ENCODE measurements at regions not wholly inside any gene's neighbourhood (a gene's known extent, or its start where the extent isn't known, plus 50 kb on each side); places are given as distances from the start of the nearest gene placed in this dataset.

DNA sequence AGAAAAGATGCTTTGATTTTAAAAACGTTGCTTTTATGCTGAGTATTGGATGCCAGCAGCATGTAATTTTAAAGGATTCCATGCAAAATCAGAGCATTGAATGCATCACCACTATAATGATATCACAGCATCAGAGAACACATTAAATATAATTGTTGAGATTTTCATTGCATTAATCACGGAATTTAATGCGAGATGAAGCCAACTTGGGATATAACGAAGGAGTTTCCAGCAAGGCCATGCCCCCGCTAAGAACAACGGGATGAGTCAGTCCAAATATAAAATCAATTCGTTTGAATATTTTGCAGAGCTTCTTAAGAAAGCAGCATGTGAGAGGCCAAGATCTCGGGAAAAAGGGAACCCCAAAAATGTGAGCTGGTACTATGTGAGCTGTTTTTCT lies 423.4 kb upstream of the CHRM3 start:
- Histone ChIP-seq H3K36me3 (no peaks in the 10 kb centered on the region), H3K9me3 (no peaks in the 10 kb centered on the region), H3K27me3 (no peaks in the 10 kb centered on the region), H3K4me1 (no peaks in the 10 kb centered on the region), H3K4me3 (replicated peaks in 1 of 3) (no peak overlapping the region), H3K27ac (no peak overlapping the region)
- intact Hi-C loops (cut with DNase I) = no loop called here
- WGBS, 2 donors = 90 to 92% methylated on average over 8 of the region's 8 CpGs
- TF ChIP-seq POLR2A (IDR thresholded peaks at IDR 0.05) = no peak
- TF ChIP-seq, protein P1, sequence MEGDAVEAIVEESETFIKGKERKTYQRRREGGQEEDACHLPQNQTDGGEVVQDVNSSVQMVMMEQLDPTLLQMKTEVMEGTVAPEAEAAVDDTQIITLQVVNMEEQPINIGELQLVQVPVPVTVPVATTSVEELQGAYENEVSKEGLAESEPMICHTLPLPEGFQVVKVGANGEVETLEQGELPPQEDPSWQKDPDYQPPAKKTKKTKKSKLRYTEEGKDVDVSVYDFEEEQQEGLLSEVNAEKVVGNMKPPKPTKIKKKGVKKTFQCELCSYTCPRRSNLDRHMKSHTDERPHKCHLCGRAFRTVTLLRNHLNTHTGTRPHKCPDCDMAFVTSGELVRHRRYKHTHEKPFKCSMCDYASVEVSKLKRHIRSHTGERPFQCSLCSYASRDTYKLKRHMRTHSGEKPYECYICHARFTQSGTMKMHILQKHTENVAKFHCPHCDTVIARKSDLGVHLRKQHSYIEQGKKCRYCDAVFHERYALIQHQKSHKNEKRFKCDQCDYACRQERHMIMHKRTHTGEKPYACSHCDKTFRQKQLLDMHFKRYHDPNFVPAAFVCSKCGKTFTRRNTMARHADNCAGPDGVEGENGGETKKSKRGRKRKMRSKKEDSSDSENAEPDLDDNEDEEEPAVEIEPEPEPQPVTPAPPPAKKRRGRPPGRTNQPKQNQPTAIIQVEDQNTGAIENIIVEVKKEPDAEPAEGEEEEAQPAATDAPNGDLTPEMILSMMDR (IDR thresholded peaks at IDR 0.05) = no peak
- DNase-seq = no peak

DNA sequence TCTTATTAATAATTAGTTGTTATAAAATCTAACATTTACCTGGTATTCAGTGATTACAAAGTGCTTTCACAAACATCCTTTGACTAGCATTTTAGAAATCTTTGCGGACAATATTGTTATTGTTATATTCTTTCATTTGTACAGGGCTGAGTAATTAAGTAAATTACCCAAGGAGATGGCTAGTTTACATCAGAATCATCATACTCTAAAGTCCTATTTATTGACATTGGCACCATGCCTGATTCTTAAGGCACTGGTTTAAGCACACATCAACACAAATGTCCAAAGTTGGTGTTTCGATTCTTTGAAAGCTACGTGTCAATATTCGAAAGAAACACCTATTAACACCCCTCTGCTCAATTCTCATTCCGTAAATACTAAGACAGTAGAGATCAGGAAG lies 424.6 kb upstream of the CHRM3 start:
- WGBS, 2 donors = 73% methylated on average over 5 of the region's 5 CpGs
- Histone ChIP-seq H3K4me3 (replicated peaks in 1 of 3) (no peak overlapping the region), H3K9me3 (no peaks in the 10 kb centered on the region), H3K36me3 (no peaks in the 10 kb centered on the region), H3K27ac (no peak overlapping the region), H3K4me1 (no peaks in the 10 kb centered on the region), H3K27me3 (no peaks in the 10 kb centered on the region)
- TF ChIP-seq POLR2A (IDR thresholded peaks at IDR 0.05) = no peak
- TF ChIP-seq, protein P1 (IDR thresholded peaks at IDR 0.05) = no peak
- no peak for DNase-seq
- intact Hi-C loops (cut with DNase I) = no loop called here

DNA sequence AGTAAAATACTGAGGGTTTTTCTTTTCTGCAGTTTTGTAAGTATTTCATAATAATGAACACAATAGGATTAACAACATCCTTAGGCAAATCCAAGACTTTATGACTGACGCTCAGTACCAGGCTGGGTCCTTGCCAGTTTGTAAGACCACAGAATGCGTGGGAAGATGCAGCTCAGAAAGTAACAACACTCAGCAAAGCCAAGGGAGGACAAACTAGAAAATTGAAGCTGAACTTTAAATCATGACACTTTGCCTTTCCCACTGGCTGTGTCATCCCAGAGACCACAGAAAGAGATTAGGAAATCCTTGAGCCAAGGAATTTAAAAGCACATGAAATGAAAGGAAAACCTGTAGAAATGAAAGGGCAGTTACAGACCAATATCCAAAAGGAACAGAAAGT lies 426.3 kb upstream of the CHRM3 start:
- DNase-seq = no peak
- no peaks in the 10 kb centered on the region for H3K4me1 ChIP-seq
- H3K27me3 ChIP-seq = no peaks in the 10 kb centered on the region
- H3K36me3 ChIP-seq = no peaks in the 10 kb centered on the region
- H3K9me3 ChIP-seq = no peaks in the 10 kb centered on the region
- intact Hi-C loops (cut with DNase I) = no loop called here
- H3K27ac ChIP-seq = no peak overlapping the region
- H3K4me3 ChIP-seq (replicated peaks in 1 of 3) = no peak overlapping the region
- TF ChIP-seq POLR2A (IDR thresholded peaks at IDR 0.05) = no peak
- TF ChIP-seq, protein P1 (IDR thresholded peaks at IDR 0.05) = no peak
- WGBS, 2 donors = 74 to 86% methylated on average over 2 of the region's 2 CpGs

DNA sequence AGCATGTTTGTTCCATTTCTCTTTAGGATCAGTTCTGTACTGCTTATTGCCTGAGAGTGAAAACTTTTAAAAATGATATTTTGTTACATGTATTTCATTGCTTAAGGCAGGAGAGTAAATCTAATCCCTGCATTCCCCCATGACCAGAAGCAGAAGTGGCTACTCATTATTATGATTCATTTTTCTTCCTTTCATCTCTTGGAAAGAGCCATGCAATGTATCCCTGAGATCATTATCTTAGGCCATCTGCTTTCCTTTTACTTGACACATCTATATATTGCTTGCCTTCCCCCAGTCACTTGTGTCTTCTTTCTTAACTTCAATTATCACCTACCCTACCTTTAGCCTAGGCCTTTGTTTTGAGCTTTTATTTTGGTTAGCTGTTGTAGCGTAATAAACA lies 430.4 kb upstream of the CHRM3 start:
- intact Hi-C loops (cut with DNase I) = no loop called here
- no peaks in the 10 kb centered on the region for H3K9me3 ChIP-seq
- H3K4me1 ChIP-seq = no peaks in the 10 kb centered on the region
- DNase-seq = no peak
- TF ChIP-seq, protein P1 (IDR thresholded peaks at IDR 0.05) = no peak
- TF ChIP-seq POLR2A (IDR thresholded peaks at IDR 0.05) = no peak
- no peaks in the 10 kb centered on the region for H3K36me3 ChIP-seq
- H3K4me3 ChIP-seq (replicated peaks in 1 of 3) = no peak overlapping the region
- H3K27me3 ChIP-seq = no peaks in the 10 kb centered on the region
- 94 to 97% methylated on average over 1 of the region's 1 CpG for WGBS, 2 donors
- H3K27ac ChIP-seq = no peak overlapping the region

DNA sequence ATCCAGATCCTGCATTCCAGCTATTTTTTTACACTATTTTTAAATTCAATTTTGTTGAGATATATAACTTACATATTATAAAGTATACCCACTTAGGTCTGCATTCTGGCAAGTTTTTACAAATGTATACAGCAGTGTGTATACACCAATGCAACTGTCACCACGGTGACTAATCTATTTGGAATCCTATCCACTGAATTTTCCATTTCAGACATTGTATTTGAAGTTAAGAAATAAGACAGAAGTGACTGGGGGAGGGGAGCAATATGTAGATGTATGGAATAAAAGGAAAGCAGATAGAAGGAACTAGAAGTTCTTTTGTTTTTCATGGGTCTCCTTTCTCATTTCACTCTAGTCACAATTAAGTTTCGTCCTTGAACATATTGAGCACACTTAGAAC lies 431.5 kb upstream of the CHRM3 start:
- intact Hi-C loops (cut with DNase I) = no loop called here
- Histone ChIP-seq H3K27ac (no peak overlapping the region), H3K4me1 (no peaks in the 10 kb centered on the region), H3K27me3 (no peaks in the 10 kb centered on the region), H3K9me3 (no peaks in the 10 kb centered on the region), H3K36me3 (no peaks in the 10 kb centered on the region), H3K4me3 (replicated peaks in 1 of 3) (no peak overlapping the region)
- DNase-seq = no peak
- 79 to 85% methylated on average over 2 of the region's 2 CpGs for WGBS, 2 donors
- TF ChIP-seq, protein P1 (IDR thresholded peaks at IDR 0.05) = no peak
